GM18907 (cell line): ENCODE measurements at regions not wholly inside any gene's neighbourhood (a gene's known extent, or its start where the extent isn't known, plus 50 kb on each side); places are given as distances from the start of the nearest gene placed in this dataset.
A peak's percentile ranks its signal among the peaks of the same experiment; 100 is the strongest.
"Not testable (repeated sequence)": the region's sequence is repeated elsewhere in the genome, so short reads cannot be mapped to it uniquely, and the experiment has no call there.

ENCODE experiments used
- ATAC-seq: cut with Tn5 transposase; IDR thresholded peaks from one replicate; pipeline ENCODE4 v1.9.1; 2021; ENCODE audit warnings: mild to moderate bottlenecking, moderate library complexity; ENCODE audit not compliant: unreplicated experiment

DNA sequence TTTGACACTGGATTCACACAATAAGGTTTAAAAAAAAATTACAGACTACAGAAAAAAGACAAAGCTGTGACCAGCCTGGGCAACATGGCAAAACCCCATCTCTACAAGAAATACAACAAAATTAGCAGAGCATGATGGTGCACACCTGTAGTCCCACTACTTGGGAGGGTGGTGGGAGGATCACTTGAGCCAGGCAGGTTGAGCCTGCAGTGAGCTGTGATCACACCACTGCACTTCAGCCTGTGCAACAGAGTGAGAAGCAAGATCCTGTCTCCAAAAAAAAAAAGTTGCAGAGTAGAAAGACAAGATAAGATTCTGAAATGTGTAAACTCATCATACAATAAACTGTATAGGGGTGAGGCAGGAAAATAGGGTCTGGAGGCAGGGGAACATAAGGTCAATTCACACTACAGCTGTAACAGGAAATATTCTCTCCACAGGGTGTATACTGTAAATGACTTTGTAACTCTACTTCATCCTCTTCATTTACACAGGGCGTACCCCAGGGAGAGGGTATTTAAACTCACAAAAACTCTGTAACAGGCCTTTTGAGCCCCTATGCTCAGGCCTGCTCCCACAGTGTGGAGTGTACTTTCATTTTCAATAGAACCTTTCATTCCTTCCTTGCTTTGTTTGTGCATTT is 112.6 kb upstream of the MAPK10 start:
- ATAC-seq: no peak

DNA sequence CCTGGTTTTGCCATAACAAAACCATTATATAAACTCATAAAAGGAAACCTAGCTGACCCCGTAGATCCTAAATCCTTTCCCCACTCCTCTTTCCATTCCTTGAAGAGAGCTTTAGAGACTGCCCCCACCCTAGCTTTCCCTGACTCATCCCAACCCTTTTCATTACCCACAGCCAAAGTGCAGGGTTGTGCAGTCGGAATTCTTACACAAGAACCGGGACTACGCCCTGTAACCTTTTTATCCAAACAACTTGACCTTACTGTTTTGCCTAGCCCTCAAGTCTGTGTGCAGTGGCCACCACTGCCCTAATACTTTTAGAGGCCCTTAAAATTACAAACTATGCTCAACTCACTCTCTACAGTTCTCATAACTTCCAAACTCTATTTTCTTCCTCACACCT is 116.0 kb upstream of the PTPN13 start:
- not testable (repeated sequence) for ATAC-seq

DNA sequence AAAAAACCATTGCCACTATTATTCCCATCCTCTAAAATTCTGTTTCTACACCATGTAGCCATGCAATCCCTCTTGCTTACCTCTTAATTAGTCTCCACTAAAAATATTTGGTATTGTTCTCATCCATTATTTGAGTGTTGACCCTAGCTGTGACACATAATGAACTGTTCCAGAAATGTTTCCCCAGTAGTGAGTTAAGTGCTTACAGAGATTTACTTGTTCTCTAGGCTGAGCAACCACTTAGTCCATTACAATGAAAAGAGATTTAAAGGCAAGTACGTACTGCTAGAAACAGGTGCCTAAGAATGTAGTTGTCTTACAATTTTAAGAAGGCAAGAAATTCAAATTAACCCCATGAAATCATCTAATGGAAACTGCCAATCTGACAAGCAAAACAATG is 112.7 kb upstream of the PTPN13 start:
- ATAC-seq: no peak

DNA sequence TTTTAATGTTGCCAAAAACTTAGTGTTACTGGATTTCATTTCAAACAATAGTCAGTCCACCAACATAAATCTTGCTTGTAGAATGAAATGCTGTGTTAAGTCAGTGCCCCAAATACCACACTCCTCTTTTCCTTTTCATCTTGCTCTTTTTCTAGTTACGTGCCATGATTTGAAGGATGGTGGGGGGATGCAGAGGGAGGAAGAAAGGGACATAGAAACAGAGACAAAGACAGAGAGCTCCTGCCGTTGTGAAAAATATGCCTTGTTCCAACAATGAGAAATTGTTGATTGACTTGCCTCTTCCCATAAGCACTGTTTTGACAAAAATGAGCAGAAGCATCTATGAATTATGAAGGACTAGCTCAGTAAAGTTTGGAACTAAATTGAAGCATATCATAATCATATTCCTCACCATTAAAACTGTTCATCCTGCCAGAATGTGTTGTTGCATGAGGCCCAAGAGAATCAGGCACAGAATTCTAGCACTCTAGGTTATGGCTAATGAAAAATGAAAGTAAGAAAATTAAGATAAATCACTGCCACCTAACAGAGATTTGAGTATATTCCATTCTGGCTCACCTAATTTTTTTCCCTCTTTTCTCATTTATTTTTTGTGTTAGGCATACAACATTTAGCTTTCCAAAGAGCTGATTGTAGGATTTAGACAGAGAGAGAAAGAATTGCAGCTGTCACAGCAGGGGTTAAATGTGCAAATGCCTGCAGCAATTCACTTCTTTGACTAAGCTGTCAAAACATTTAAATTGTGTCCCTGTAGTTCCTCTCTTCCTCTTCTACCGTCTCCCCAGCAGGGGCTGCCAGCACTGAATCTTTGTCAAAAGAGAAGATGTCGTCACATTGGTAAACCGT is 111.6 kb upstream of the PTPN13 start:
- ATAC-seq: no peak

DNA sequence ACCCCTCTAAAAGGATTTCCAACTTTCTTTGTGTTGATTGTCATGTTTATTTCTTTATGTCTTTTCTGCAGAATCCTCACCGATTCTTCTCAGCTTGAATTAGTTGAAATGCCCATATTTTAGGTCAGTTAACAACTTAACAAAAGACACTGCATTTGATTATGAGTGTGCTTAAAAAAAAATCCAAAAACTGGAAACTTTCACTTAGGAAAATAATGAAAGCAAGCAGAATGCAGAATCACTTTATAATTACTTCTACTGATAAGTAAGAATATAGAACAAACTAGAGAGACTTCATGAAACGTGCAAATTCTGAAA is 111.0 kb upstream of the PTPN13 start:
- ATAC-seq: no peak

DNA sequence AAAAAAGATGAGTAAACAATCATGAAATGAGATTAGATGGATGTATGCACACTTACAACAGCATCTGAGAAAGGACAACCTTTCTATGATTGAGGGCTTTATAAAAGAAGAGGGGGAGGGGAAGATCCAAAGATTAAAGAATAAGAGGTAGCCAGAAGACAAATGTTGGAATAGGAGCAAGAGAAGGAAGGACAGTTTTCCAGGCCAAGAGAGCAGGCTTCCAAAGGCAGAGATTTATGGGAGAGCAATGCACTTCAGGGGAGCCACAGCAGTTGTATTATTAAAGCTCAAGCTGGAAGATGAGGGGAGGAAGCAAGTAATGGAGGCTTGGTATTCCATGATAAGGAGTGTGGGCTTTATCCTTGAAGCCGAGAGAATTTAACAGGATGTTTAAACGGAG is 110.3 kb upstream of the PTPN13 start:
- no peak for ATAC-seq

DNA sequence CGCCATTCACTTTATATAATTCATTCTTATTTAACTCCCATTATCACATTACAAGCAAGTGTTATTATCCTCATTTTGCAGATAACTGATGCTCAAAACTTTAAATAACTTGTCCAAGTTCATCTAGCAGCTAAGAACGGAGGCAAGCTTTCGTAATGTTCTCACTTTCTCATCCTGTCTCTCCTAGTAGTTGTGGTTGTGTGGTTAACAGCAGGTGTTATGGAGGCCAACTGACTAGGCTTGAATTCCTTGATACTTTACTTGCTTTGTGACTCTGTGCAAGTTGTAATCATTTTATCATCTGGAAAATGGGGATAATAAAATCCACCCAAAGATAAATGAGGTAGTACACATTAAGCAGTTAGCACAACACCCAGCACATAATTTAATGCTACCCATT is 109.9 kb upstream of the PTPN13 start:
- ATAC-seq: no peak

DNA sequence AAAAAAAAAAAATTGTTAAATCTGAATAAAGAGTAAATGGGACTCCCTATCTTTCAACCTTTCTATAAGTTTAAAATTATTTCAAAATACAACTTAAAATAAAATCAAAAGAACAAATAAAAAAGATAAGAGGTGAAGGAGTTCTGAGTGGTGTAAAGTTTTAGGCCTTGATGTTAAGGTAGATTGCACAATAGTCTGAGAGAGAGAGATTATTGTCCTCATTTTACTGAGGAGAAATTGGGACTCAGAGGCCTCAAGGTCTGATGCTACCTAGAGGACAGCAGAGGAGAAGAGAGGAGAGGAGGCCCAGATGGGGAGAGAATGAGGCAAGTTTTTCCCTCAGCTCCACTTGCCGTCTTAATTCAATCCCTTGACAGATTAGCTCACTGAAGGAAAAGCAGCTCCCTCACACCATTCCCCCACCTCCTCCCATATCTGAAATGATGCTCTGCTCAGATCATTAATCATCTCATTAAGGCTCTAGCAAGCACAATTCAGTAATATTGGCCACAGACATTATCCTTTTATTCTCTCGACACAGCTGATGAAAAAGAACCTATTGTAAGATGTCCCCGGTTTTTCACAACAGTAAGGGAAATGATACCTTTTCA is 106.3 kb upstream of the PTPN13 start:
- ATAC-seq: no peak

DNA sequence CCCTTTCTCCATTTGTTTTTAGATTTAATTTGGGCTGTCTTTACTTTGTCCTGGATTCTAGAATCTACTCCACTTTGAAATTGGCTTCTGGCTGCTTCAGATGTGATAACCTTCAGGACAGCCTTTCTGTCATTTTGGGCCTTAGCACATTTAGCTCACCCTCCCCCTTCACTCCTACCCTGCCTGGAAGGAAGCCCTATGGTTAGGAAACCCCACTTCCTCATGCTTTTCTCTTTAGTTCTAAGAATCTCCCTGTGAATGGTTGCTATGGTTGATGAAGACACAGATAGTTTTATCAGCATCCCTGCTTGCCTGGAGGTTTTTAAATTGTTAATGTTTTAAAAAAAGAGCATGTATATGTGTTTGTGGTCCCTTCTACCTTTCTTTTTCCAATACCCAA is 100.7 kb upstream of the PTPN13 start:
- no peak for ATAC-seq

DNA sequence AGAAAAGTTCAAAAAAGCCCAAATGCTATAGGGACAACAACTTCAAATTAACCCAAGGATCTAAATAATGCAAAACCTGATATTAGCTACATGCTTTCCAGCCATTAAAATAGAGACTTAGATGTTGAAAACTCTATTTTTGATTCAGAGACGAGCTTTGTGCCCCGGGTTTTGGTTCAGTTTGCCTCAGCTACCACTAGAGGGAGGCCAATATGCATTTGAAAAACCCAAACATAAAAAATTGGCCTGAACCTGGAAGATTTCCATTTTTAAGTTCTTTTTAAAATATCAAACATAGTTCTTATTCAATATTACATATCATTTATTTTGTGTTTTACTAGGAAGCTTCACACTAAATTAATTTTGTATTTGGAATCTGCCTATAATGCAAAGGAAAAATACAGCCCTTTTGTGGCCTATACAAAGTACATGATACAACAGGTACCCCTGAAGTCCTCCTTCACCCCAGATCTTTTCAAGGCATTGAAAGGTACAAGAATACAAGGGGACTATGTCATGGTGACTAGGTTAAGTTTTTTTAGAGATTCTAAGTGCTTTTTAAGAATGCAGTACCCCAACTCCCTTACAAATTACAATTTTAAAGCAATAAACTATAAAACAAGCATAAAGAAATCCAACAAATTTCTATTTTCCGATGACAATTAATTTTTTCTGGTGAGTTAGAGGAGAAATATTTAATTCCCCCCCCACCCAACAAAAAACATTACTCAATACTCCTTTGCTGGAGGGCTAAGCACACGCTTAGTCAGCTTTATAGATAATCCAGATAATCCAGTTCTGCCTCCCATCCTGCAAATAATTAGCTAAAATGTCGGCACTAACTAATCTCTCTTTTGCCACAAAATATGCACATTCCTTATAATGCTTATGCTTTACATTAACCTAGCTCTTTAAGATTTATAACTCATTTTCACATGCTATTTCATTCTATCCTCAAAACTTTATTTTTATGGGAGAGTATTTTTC is 97.7 kb upstream of the PTPN13 start:
- ATAC-seq: no peak

DNA sequence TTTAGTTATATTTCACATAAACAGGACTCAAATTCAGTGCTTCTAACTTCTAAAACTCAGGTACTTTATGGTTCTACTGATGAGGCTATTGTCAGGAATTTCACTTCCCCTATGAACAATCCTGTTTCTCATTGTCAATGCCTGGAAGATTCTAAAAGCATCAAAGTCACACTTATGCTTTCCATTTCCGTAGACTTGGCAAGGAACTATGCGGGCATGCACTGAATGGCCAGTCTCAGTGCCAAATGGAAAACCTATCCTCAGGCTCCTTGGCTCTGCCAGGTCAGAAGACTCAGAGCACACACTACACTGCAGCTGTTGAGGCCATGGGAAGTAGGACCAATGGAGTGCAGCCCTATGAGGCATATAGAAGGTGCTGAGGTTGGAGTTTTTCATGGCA is 97.0 kb upstream of the PTPN13 start:
- ATAC-seq: no peak

DNA sequence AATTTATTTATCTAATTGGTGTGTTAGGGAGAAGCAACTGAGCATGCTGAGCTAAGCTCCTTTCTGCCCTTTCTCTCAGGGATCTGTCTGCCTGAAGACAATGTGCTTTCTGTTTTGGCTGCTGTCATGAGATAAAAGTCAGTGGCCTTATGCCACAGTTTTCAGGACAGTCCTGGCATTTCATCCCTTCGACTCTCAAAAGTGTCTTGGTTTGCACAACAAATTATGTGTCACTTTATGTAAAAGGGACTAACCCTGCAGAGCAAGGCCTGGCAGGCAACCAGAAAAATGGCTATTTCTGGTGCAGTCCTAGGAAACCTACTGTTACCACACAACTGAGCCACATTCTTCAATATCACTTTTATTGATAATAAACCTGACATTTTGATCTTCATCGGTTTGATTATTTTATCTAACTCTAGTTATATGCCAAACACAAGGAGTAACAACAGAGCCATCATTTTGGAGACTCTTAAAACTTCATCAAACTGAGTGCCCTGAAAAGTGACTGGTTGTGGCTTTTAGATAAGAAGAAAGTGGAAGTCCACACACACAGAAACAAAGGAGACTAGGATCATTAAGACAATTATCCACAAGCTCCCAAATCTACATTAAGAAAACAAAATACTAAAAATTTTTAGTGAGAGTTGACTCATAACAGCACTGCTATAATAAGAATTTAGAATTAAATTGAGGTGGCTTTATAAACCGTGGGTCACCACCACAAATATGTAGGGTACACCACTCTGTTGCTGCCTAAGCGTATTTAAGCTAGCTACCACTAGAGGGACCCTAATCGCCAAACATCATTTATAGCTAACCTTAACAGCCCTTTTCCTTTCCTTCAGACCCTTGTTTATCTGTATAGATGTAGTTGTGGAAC is 95.9 kb upstream of the PTPN13 start:
- peak; percentile 90 for ATAC-seq

DNA sequence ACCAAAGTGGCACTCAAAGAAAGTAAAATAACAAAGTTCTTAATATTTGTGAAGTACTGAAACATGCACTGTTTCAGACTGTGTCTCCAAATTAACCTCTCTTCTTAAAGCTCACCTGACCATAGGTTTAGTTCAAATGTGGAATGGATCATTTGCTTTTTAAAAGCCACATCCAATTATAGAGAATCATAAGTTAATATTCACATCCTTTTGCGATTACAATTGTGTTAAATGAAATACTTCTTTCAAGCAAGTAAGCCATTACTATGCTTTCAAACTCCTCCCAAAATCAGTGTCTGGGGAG is 95.3 kb upstream of the PTPN13 start:
- ATAC-seq: no peak

DNA sequence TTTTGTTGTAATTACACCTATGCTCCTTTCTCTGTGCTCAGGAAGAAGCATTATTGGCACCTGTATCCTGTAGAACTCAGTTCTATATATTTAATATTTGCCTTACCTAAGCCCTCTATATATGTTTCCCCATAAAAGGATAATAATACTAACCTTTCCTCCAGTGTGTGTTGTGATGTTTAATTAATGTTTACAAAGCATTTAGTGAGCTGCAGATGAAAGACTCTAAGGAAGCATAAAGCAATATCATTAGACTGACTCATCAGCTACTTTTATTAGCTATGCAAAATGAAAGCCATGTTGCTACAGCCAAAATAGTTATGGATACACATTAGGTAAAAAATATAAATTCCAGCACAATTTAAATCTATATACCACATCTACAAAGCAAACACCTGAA is 93.6 kb upstream of the PTPN13 start:
- ATAC-seq: no peak

DNA sequence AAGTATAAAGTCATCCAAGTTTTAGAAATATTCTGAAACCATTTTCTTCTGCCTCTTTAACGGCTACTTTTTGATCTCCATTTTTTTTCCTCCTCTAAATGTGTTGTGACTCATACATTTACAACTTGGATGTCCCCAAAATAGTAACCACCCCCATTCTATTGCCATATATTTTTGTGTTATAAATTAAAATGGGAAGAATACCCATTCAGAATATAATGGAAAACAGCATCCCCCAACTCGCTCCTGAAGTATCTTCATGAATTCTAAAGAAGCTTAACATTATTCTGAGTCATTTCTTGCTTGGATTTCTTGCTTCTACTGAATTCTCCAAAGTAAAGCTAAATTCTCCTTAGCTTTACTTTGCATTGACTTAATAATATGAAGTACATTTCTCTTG is 92.0 kb upstream of the PTPN13 start:
- ATAC-seq: no peak

DNA sequence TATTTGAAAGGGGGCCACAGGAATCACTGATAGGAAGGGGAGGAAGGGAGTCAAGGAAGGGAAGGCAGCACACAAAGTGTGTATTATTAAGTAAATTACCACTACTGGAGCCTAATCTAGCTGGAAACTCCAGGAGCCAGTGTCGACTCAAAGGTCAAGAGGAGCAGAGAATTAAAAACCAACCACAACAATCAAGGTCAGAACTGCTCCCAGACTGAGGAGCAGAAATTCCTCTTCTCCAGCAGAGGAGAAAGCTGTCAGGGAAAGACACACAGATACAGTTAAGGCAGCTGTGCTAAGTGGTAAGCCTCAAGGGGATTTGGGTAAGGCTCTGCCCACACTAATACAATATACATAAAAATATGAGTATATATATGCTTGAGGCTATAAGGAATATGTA is 87.5 kb upstream of the PTPN13 start:
- no peak for ATAC-seq

DNA sequence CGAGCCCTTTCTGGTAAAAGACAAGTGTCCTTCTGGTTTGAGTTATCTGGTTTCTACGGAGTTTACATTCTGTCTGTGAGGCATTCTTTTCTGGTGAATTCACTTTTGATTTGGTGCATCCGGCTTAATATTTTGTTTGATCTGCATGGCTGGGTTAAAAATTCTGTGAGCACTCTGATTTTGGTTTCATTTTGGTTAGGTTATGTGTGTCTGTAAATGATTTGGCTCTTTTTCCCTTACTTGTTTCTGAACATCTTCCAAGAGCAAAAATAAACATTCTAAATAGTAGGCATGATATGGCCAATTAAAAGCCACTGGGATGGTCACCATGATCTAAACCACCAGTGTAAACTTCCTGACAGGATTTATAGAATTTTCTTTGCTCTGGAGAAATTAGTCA is 85.7 kb upstream of the PTPN13 start:
- no peak for ATAC-seq

DNA sequence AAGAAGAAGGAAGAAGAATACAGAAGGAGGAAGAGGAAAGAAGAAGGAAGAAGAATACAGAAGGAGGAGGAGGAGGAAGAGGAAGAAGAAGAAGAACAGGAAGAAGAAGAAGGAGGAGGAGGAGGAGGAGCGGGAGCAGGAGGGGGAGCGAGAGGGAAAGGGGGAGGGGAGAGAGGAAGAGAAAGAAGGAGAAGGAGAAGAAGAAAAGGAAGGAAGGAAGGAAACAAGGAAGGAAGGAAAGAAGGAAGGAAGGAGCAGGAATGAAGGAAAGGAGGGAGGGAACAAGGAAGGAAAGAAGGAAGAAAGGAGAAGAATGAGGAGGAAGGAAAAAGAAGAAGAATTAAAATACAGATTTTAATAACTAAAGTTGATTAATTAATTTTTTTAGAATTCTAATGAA is 82.5 kb upstream of the PTPN13 start:
- ATAC-seq: no peak

DNA sequence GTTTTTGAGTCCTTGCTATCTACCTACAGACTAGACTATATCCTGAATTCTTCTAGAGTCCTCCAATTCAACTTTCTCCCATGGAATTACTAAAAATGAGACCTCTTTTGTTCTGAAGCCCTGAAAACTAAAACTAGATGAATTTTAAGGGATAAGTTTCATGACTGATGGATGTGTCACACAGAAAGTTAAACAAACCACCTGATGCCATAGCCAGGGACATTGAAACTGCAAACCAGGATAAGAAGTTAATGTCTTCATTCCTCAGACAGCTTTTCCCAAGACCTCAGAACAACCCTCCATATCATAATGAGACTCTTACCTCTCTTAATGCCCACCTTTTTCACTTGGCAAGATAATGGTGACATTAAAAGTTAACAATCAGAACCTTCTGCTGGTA is 81.5 kb upstream of the PTPN13 start:
- no peak for ATAC-seq

DNA sequence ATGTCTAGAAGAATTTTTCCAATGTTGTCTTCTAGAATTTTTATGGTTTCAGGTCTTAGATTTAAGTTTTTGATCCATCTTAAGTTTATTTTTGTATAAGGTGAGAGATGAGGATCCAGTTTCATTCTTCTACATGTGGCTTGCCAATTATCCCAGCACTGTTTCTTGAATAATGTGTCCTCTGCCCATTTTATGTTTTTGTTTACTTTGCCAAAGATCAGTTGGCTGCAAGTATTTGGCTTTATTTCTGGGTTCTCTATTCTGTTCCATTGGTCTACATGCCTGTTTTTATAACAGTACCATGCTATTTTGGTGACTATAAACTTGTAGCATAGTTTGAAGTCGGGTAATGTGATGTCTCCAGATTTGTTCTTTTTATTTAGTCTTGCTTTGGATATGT is 78.2 kb upstream of the PTPN13 start:
- not testable (repeated sequence) for ATAC-seq
